ENCODE measurements at regions not wholly inside any gene's neighbourhood (a gene's known extent, or its start where the extent isn't known, plus 50 kb on each side); places are given as distances from the start of the nearest gene placed in this dataset.

DNA sequence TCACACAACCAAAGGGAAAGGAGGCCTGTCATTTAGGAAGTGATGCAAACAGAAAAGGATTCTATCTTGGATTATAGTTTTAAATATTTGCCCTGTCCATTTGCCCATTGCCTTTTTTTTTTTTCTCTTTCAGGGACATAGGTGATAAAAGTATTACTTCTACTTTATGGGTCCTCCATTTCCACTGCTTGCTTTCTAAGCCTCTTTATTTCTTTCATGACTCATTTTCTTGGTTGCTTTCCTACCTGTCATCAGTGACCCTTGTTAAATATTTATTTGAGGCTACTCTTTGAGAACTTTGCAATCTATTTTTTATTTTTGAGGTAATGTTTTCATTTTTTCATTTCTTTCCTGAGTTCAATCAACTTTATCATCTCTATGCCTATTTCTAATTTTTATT, 522.9 kb upstream of the ARRDC3 start:
- TF ChIP-seq, protein P1, sequence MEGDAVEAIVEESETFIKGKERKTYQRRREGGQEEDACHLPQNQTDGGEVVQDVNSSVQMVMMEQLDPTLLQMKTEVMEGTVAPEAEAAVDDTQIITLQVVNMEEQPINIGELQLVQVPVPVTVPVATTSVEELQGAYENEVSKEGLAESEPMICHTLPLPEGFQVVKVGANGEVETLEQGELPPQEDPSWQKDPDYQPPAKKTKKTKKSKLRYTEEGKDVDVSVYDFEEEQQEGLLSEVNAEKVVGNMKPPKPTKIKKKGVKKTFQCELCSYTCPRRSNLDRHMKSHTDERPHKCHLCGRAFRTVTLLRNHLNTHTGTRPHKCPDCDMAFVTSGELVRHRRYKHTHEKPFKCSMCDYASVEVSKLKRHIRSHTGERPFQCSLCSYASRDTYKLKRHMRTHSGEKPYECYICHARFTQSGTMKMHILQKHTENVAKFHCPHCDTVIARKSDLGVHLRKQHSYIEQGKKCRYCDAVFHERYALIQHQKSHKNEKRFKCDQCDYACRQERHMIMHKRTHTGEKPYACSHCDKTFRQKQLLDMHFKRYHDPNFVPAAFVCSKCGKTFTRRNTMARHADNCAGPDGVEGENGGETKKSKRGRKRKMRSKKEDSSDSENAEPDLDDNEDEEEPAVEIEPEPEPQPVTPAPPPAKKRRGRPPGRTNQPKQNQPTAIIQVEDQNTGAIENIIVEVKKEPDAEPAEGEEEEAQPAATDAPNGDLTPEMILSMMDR (conservative IDR thresholded peaks at IDR 0.05), result no peak
- no peak overlapping the region for H3K27ac ChIP-seq

DNA sequence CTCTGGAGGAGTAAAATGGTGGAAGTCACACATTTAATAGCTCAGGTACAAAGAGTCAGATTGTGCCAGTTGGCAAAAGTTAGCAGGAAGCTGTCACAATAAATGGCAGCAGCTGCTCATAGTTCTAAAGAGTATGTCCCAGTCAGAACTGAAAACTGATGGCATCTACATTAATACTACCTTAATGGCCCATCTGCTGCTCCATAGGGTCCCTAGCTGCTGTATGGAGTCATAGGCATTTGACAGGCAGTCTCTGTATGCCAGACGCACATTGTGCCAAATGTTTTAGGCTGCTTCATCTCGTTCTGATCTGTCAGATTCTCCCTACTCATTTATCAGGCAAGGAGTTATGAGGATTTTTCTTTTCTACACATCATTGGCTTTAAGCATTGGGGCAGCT, 515.8 kb upstream of the ARRDC3 start:
- H3K27ac ChIP-seq, result no peak overlapping the region
- TF ChIP-seq, protein P1 (conservative IDR thresholded peaks at IDR 0.05), result no peak

DNA sequence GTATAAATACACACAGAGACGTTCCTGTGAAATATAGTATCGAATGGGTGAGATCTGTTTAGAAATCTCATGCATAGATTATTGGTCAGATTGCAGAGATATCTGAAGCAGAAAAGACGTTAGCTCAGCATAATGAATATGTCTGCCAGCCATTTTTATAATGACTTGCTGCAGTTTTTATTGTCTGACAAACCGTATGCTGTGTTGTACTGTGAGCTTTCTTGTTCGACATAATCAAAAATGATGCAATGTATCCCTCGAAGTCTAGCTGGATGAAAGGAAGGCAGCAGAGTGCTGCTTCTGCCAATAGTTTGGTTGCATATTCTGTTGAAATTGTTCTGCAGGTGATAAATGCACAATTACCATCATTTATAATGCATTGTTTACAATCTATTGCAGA, 514.9 kb upstream of the ARRDC3 start:
- H3K27ac ChIP-seq, result no peak overlapping the region
- TF ChIP-seq, protein P1 (conservative IDR thresholded peaks at IDR 0.05), result no peak

DNA sequence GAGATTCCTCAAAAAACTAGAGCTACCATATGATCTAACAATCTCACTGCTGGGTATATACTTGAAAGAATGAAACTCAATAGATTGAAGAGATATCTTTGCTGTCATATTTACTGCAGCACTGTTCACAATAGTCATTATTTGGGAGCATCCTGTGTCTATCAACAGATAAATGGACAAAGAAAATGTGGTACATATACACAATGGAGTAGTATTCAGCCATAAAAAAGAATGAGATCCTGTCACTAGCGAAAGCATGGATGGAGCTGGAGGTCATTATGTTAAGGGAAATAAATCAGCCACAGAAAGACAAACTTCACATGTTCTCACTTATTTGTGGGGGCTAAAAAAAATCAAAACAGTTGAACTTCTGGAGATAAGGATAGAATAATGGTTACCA, 505.7 kb upstream of the ARRDC3 start:
- TF ChIP-seq, protein P1 (conservative IDR thresholded peaks at IDR 0.05), result no peak
- H3K27ac ChIP-seq, result no peak overlapping the region

DNA sequence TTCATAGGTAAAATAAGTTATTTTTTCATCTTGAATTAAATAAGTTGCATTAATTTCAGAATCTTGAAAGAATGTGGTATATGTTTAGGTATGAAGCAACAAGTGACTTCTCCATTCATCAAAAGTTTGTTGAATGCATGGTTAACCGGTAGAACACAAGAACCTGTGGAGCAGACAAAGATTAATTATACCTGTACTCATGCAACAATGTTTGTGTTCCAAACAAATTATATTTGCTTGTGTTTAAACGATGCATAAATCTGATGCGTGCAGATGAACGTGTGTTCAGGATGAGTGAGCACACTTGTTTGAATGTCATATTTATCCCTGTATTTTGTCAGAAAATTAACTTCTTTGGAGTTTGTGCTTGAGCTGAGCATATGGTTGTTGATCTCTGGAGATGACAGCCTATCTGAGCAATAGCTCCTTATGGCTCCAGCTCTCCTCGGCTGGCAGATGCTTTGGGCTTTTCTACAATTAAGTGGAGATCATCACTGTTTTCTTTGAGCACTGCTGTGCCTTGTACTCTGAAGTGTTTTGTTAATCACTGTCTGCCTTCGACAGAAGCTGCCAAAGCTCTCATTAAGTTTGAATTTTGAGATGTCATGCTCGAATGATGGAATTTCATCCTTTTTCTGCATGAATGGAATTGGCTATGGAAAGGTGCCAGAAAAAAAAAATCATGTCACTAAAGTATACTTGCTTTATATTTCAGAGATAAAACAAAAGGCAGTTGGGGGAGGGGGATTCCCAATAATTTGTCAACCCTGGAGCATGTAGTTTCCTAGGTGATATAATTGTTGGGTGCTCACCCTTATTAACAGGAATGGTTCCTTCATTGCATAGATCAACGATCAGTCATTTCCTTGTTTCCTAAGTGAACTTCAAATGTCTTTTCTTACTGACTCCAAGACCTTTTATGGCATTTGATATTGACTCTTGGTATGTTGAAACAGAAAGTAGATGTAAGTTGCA, 502.5 kb upstream of the ARRDC3 start:
- peak overlapping the region; percentile 48; the same call in 1 of the 2 replicates for H3K27ac ChIP-seq
- TF ChIP-seq, protein P1 (conservative IDR thresholded peaks at IDR 0.05), result no peak

DNA sequence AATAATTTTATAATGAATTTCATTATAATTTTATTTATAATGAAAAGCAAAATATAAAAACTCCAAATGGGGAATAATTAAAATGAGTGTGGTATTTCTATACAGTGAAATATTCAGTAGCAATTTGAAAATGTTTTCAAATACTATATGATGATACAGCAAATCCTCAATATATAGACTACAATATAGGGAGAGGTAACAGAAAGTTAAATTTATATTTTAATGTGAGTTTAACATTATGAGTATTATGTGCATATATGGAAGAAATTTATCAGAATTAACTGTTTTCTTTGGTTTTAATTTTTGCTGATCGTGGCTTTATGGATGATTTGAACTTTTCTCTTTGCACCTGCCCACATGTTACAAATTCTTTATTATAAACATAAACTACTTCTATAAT, 500.9 kb upstream of the ARRDC3 start:
- H3K27ac ChIP-seq, result no peak overlapping the region; the same call in 1 of the 2 replicates
- TF ChIP-seq, protein P1 (conservative IDR thresholded peaks at IDR 0.05), result no peak

DNA sequence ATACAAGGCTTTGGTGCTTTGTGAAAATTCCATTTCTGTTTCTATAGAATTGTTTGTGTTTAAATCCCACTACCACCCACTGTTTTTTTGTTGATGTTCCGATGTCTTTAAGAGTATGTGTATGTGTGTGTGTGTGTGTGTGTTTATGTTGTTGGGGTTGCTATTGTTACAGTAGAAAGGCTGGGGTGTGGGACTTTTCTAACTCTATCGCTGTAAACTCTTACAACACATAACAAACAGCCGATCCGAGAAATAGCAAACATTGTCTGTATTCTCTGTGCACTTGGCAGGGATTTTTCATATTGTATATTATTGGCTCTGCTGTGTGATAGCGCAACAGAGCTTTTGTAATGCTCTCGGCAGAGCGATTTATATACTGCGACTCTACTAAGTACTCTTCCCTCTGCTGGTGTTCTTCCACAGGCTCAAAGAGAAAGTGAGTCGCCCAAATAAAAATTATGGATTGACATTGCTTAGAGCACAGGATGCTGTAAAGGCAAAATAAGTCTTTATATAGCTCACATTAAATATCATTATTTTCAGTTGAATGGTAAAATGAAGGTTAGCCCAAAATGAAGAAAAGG, 492.2 kb upstream of the ARRDC3 start:
- TF ChIP-seq, protein P1 (conservative IDR thresholded peaks at IDR 0.05), result no peak
- no peak overlapping the region for H3K27ac ChIP-seq
